Gastroesophageal sphincter (tissue), 4 donors: ENCODE measurements at regions not wholly inside any gene's neighbourhood (a gene's known extent, or its start where the extent isn't known, plus 50 kb on each side); places are given as distances from the start of the nearest gene placed in this dataset.

Experiments used
- ATAC-seq: fragments of 150-250 bp; one replicate; pipeline ENCODE4 v1.9.1; 2016; ENCODE audit warnings: mild to moderate bottlenecking, moderate library complexity
- H3K27ac ChIP-seq, 4 donors: fragments of 200-600 bp; sonication (generic) in 3 of 4; 1 replicate in 3 of 4; 2 replicates in 1 of 4; pipeline ENCODE4 v1.5.1; 2016 to 2019
- H3K27me3 ChIP-seq: fragments of 200-600 bp; sonication (generic); one replicate; pipeline ENCODE4 v1.5.1; 2019
- H3K36me3 ChIP-seq, 2 donors: fragments of 200-600 bp; sonication (generic); one replicate each; pipeline ENCODE4 v1.5.1; 2019; ENCODE audit warnings: control low read depth in 1 of 2
- H3K4me1 ChIP-seq, 3 donors: fragments of 200-600 bp; sonication (generic); 1 replicate in 2 of 3; 2 replicates in 1 of 3; pipeline ENCODE4 v1.5.1; 2016 to 2019; ENCODE audit warnings: control low read depth in 2 of 3
- H3K4me3 ChIP-seq, 2 donors: fragments of 200-600 bp; sonication (generic); one replicate each; pipeline ENCODE4 v1.5.1; 2019; ENCODE audit warnings: mild to moderate bottlenecking in 1 of 2, moderate library complexity in 1 of 2
- H3K9me3 ChIP-seq, 3 donors: fragments of 200-600 bp; sonication (generic); one replicate each; pipeline ENCODE4 v1.5.1; 2017 to 2019; ENCODE audit warnings: control low read depth in 2 of 3
- CTCF ChIP-seq, 4 experiments: fragments of 200-600 bp in 2 of 4; fragments of 450-650 bp in 2 of 4; sonication (generic) in 1 of 4; IDR thresholded peaks; one replicate each; pipeline ENCODE4 v1.5.1; 2017 to 2019; ENCODE audit warnings: antibody characterized with exemption in 4 of 4, mild to moderate bottlenecking in 2 of 4, moderate library complexity in 2 of 4
- EP300 ChIP-seq: sonication (generic); formaldehyde crosslinking; IDR thresholded peaks from one replicate; pipeline ENCODE4 v1.6.1; 2017; ENCODE audit warnings: antibody characterized with exemption, mild to moderate bottlenecking
- POLR2A ChIP-seq, 2 donors: fragments of 450-650 bp; IDR thresholded peaks; one replicate each; pipeline ENCODE4 v1.6.1; 2017; ENCODE audit warnings: antibody characterized with exemption in 2 of 2, mild to moderate bottlenecking in 2 of 2, moderate library complexity in 1 of 2
- POLR2AphosphoS5 ChIP-seq: sonication (generic); formaldehyde crosslinking; IDR thresholded peaks from one replicate; pipeline ENCODE4 v1.6.1; 2017; ENCODE audit warnings: antibody characterized with exemption
- WGBS, 2 donors: methylation state at CpG; one replicate each; pipeline ENCODE4 v1.1.5; 2018; ENCODE audit warnings: low coverage in 1 of 2; 5-methylcytosine and 5-hydroxymethylcytosine counted together

GRCh38 chr1:115210302-115210711 is 121.0 kb upstream of the TSPAN2 start:
- Histone ChIP-seq H3K27me3 (no peaks in the 10 kb centered on the region), H3K9me3 (no peaks in the 10 kb centered on the region), H3K4me3 (no peak overlapping the region), H3K4me1 (no peaks in the 10 kb centered on the region), H3K36me3 (no peaks in the 10 kb centered on the region), H3K27ac (no peak overlapping the region)
- TF ChIP-seq EP300 = no peak
- TF ChIP-seq CTCF (IDR thresholded peaks at IDR 0.05) = no peak
- TF ChIP-seq POLR2A (IDR thresholded peaks at IDR 0.05) = no peak
- TF ChIP-seq POLR2AphosphoS5 = no peak
- no peak for ATAC-seq
- WGBS, 2 donors = 85 to 92% methylated on average over 4 of the region's 4 CpGs

GRCh38 chr1:115204513-115204912 is 115.2 kb upstream of the TSPAN2 start:
- peaks cover 0 to 7% (median 0%) of the 10 kb centered on the region in 3 donors for H3K9me3 ChIP-seq
- H3K27ac ChIP-seq = no peak overlapping the region
- no peak for ATAC-seq
- TF ChIP-seq CTCF (IDR thresholded peaks at IDR 0.05) = no peak
- TF ChIP-seq EP300 = no peak
- no peak for TF ChIP-seq POLR2A (IDR thresholded peaks at IDR 0.05)
- no peak for TF ChIP-seq POLR2AphosphoS5
- H3K4me1 ChIP-seq = no peaks in the 10 kb centered on the region
- H3K27me3 ChIP-seq = no peaks in the 10 kb centered on the region
- WGBS, 2 donors = 54 to 86% methylated on average over 1 of the region's 1 CpG
- no peak overlapping the region for H3K4me3 ChIP-seq
- H3K36me3 ChIP-seq = no peaks in the 10 kb centered on the region

- H3K4me3 ChIP-seq = no peak overlapping the region
- H3K9me3 ChIP-seq = peaks cover 0 to 7% (median 0%) of the 10 kb centered on the region in 3 donors
- H3K36me3 ChIP-seq = no peaks in the 10 kb centered on the region
- H3K27ac ChIP-seq = no peak overlapping the region
- ATAC-seq = no peak
- WGBS, 2 donors = 82 to 100% methylated on average over 1 of the region's 1 CpG
- TF ChIP-seq EP300 = no peak
- TF ChIP-seq CTCF (IDR thresholded peaks at IDR 0.05) = no peak
- TF ChIP-seq POLR2AphosphoS5 = no peak
- no peak for TF ChIP-seq POLR2A (IDR thresholded peaks at IDR 0.05)
- no peaks in the 10 kb centered on the region for H3K27me3 ChIP-seq
- no peaks in the 10 kb centered on the region for H3K4me1 ChIP-seq
Observed at GRCh38 chr1:115203287-115203686, 114.0 kb upstream of the TSPAN2 start.

GRCh38 chr1:115201598-115201997 is 112.3 kb upstream of the TSPAN2 start:
- TF ChIP-seq POLR2A (IDR thresholded peaks at IDR 0.05) (no peak), CTCF (IDR thresholded peaks at IDR 0.05) (no peak), EP300 (no peak), POLR2AphosphoS5 (no peak)
- no peaks in the 10 kb centered on the region for H3K27me3 ChIP-seq
- H3K4me3 ChIP-seq = no peak overlapping the region
- no peaks in the 10 kb centered on the region for H3K36me3 ChIP-seq
- no peak for ATAC-seq
- H3K9me3 ChIP-seq = peaks cover 0 to 7% (median 0%) of the 10 kb centered on the region in 3 donors
- H3K27ac ChIP-seq = no peak overlapping the region
- WGBS, 2 donors = 71 to 100% methylated on average over 1 of the region's 1 CpG
- H3K4me1 ChIP-seq = no peaks in the 10 kb centered on the region

GRCh38 chr1:115199416-115200132 is 110.3 kb upstream of the TSPAN2 start:
- Histone ChIP-seq H3K36me3 (no peaks in the 10 kb centered on the region), H3K27me3 (no peaks in the 10 kb centered on the region), H3K27ac (no peak overlapping the region), H3K4me3 (no peak overlapping the region), H3K9me3 (peaks cover 0 to 7% (median 0%) of the 10 kb centered on the region in 3 donors), H3K4me1 (no peaks in the 10 kb centered on the region)
- 56 to 86% methylated on average over 5 of the region's 5 CpGs for WGBS, 2 donors
- ATAC-seq = no peak
- TF ChIP-seq POLR2AphosphoS5 (no peak), CTCF (IDR thresholded peaks at IDR 0.05) (no peak), EP300 (no peak), POLR2A (IDR thresholded peaks at IDR 0.05) (no peak)
